ENCODE measurements at regions not wholly inside any gene's neighbourhood (a gene's known extent, or its start where the extent isn't known, plus 50 kb on each side); places are given as distances from the start of the nearest gene placed in this dataset.

- Mint-ChIP-seq H3K27me3 (no peaks in the 10 kb centered on the region), H3K27ac (no peak overlapping the region), H3K9me3 (peaks cover 5% of the 10 kb centered on the region), H3K4me3 (no peak overlapping the region), H3K4me1 (no peaks in the 10 kb centered on the region), H3K36me3 (no peaks in the 10 kb centered on the region)
- ATAC-seq (ENCODE audit: low read depth) (no peak), DNase-seq (ENCODE audit: low spot score in 2 of 2) (no peak)
These were observed 601.4 kb upstream of the NCAM2 start for GRCh38 chr21:20396798-20397197.

- ATAC-seq (ENCODE audit: low read depth) (no peak), DNase-seq (ENCODE audit: low spot score in 2 of 2) (no peak)
- Mint-ChIP-seq H3K9me3 (peaks cover 2% of the 10 kb centered on the region), H3K36me3 (no peaks in the 10 kb centered on the region), H3K4me1 (no peaks in the 10 kb centered on the region), H3K4me3 (no peak overlapping the region), H3K27me3 (no peaks in the 10 kb centered on the region), H3K27ac (no peak overlapping the region)
These were observed 593.3 kb upstream of the NCAM2 start for GRCh38 chr21:20404915-20405314.

GRCh38 chr21:20418353-20418752 lies 579.9 kb upstream of the NCAM2 start:
- H3K9me3 Mint-ChIP-seq = peaks cover 19% of the 10 kb centered on the region
- no peaks in the 10 kb centered on the region for H3K27me3 Mint-ChIP-seq
- no peak overlapping the region for H3K4me3 Mint-ChIP-seq
- H3K36me3 Mint-ChIP-seq = no peaks in the 10 kb centered on the region
- H3K4me1 Mint-ChIP-seq = no peaks in the 10 kb centered on the region
- DNase-seq (ENCODE audit: low spot score in 2 of 2) (no peak), ATAC-seq (ENCODE audit: low read depth) (no peak)
- H3K27ac Mint-ChIP-seq = no peak overlapping the region

- Mint-ChIP-seq H3K36me3 (no peaks in the 10 kb centered on the region), H3K27ac (no peak overlapping the region), H3K4me3 (no peak overlapping the region), H3K4me1 (no peaks in the 10 kb centered on the region), H3K27me3 (no peaks in the 10 kb centered on the region), H3K9me3 (peaks cover 10% of the 10 kb centered on the region)
- DNase-seq (ENCODE audit: low spot score in 2 of 2) = no peak
- ATAC-seq (ENCODE audit: low read depth) = no peak
These were observed 578.4 kb upstream of the NCAM2 start for GRCh38 chr21:20419772-20420171.

- H3K9me3 Mint-ChIP-seq = peaks cover 3% of the 10 kb centered on the region
- H3K4me1 Mint-ChIP-seq = no peaks in the 10 kb centered on the region
- DNase-seq (ENCODE audit: low spot score in 2 of 2) (no peak), ATAC-seq (ENCODE audit: low read depth) (no peak)
- H3K27ac Mint-ChIP-seq = no peak overlapping the region
- no peaks in the 10 kb centered on the region for H3K27me3 Mint-ChIP-seq
- no peaks in the 10 kb centered on the region for H3K36me3 Mint-ChIP-seq
- no peak overlapping the region for H3K4me3 Mint-ChIP-seq
These were observed 573.3 kb upstream of the NCAM2 start for GRCh38 chr21:20424943-20425342.

- Mint-ChIP-seq H3K4me1 (no peaks in the 10 kb centered on the region), H3K27ac (no peak overlapping the region), H3K9me3 (peaks cover 3% of the 10 kb centered on the region), H3K27me3 (no peaks in the 10 kb centered on the region), H3K36me3 (no peaks in the 10 kb centered on the region), H3K4me3 (no peak overlapping the region)
- ATAC-seq (ENCODE audit: low read depth) (no peak), DNase-seq (ENCODE audit: low spot score in 2 of 2) (no peak)
These were observed 572.4 kb upstream of the NCAM2 start for GRCh38 chr21:20425856-20426255.

- no peak for ATAC-seq (ENCODE audit: low read depth)
- no peak overlapping the region for H3K27ac Mint-ChIP-seq
- no peak overlapping the region for H3K4me3 Mint-ChIP-seq
- H3K36me3 Mint-ChIP-seq = no peaks in the 10 kb centered on the region
- no peaks in the 10 kb centered on the region for H3K27me3 Mint-ChIP-seq
- peaks cover 14% of the 10 kb centered on the region for H3K9me3 Mint-ChIP-seq
- DNase-seq (ENCODE audit: low spot score in 2 of 2) = no peak
- no peaks in the 10 kb centered on the region for H3K4me1 Mint-ChIP-seq
These were observed 557.9 kb upstream of the NCAM2 start for GRCh38 chr21:20440338-20440737.

- Mint-ChIP-seq H3K9me3 (peaks cover 9% of the 10 kb centered on the region), H3K36me3 (no peaks in the 10 kb centered on the region), H3K27me3 (no peaks in the 10 kb centered on the region), H3K4me3 (no peak overlapping the region), H3K4me1 (no peaks in the 10 kb centered on the region), H3K27ac (no peak overlapping the region)
- DNase-seq (ENCODE audit: low spot score in 2 of 2) (no peak), ATAC-seq (ENCODE audit: low read depth) (no peak)
These were observed 554.6 kb upstream of the NCAM2 start for GRCh38 chr21:20443558-20444155.

- ATAC-seq (ENCODE audit: low read depth) (no peak), DNase-seq (ENCODE audit: low spot score in 2 of 2) (no peak)
- Mint-ChIP-seq H3K4me1 (no peaks in the 10 kb centered on the region), H3K27ac (no peak overlapping the region), H3K4me3 (no peak overlapping the region), H3K27me3 (no peaks in the 10 kb centered on the region), H3K36me3 (no peaks in the 10 kb centered on the region), H3K9me3 (peaks cover 6% of the 10 kb centered on the region)
These were observed 552.2 kb upstream of the NCAM2 start for GRCh38 chr21:20445971-20446370.

GRCh38 chr21:20451046-20451445 lies 547.2 kb upstream of the NCAM2 start:
- no peak overlapping the region for H3K27ac Mint-ChIP-seq
- no peaks in the 10 kb centered on the region for H3K36me3 Mint-ChIP-seq

GRCh38 chr21:20452935-20453334 lies 545.3 kb upstream of the NCAM2 start:
- H3K4me1 Mint-ChIP-seq = no peaks in the 10 kb centered on the region
- no peak for ATAC-seq (ENCODE audit: low read depth)

More at GRCh38 chr21:20451046-20451445, 547.2 kb upstream of the NCAM2 start:
- Mint-ChIP-seq H3K9me3 (peaks cover 2% of the 10 kb centered on the region), H3K4me1 (no peaks in the 10 kb centered on the region), H3K27me3 (no peaks in the 10 kb centered on the region), H3K4me3 (no peak overlapping the region)
- ATAC-seq (ENCODE audit: low read depth) (no peak), DNase-seq (ENCODE audit: low spot score in 2 of 2) (no peak)

GRCh38 chr21:20459838-20460237 lies 538.4 kb upstream of the NCAM2 start:
- H3K27me3 Mint-ChIP-seq = no peaks in the 10 kb centered on the region
- ATAC-seq (ENCODE audit: low read depth) (no peak), DNase-seq (ENCODE audit: low spot score in 2 of 2) (no peak)
- no peaks in the 10 kb centered on the region for H3K4me1 Mint-ChIP-seq
- H3K9me3 Mint-ChIP-seq = peaks cover 2% of the 10 kb centered on the region
- H3K36me3 Mint-ChIP-seq = no peaks in the 10 kb centered on the region
- no peak overlapping the region for H3K27ac Mint-ChIP-seq
- H3K4me3 Mint-ChIP-seq = no peak overlapping the region

More at GRCh38 chr21:20452935-20453334, 545.3 kb upstream of the NCAM2 start:
- no peak overlapping the region for H3K4me3 Mint-ChIP-seq
- H3K36me3 Mint-ChIP-seq = no peaks in the 10 kb centered on the region
- H3K9me3 Mint-ChIP-seq = peaks cover 2% of the 10 kb centered on the region
- no peak overlapping the region for H3K27ac Mint-ChIP-seq
- no peaks in the 10 kb centered on the region for H3K27me3 Mint-ChIP-seq
- DNase-seq (ENCODE audit: low spot score in 2 of 2) = no peak

GRCh38 chr21:20463362-20463761 lies 534.8 kb upstream of the NCAM2 start:
- H3K4me1 Mint-ChIP-seq = no peaks in the 10 kb centered on the region
- DNase-seq (ENCODE audit: low spot score in 2 of 2) = no peak
- ATAC-seq (ENCODE audit: low read depth) = no peak
- H3K4me3 Mint-ChIP-seq = no peak overlapping the region
- peaks cover 2% of the 10 kb centered on the region for H3K9me3 Mint-ChIP-seq
- H3K36me3 Mint-ChIP-seq = no peaks in the 10 kb centered on the region
- no peak overlapping the region for H3K27ac Mint-ChIP-seq
- no peaks in the 10 kb centered on the region for H3K27me3 Mint-ChIP-seq

- Mint-ChIP-seq H3K36me3 (no peaks in the 10 kb centered on the region), H3K4me1 (no peaks in the 10 kb centered on the region), H3K4me3 (no peak overlapping the region), H3K9me3 (peaks cover 2% of the 10 kb centered on the region), H3K27ac (no peak overlapping the region), H3K27me3 (no peaks in the 10 kb centered on the region)
- ATAC-seq (ENCODE audit: low read depth) = no peak
- DNase-seq (ENCODE audit: low spot score in 2 of 2) = no peak
These were observed 528.8 kb upstream of the NCAM2 start for GRCh38 chr21:20469361-20469760.

GRCh38 chr21:20486303-20486702 lies 511.9 kb upstream of the NCAM2 start:
- Mint-ChIP-seq H3K36me3 (no peaks in the 10 kb centered on the region), H3K27ac (no peak overlapping the region), H3K27me3 (no peaks in the 10 kb centered on the region), H3K4me3 (no peak overlapping the region), H3K9me3 (peaks cover 2% of the 10 kb centered on the region), H3K4me1 (no peaks in the 10 kb centered on the region)
- ATAC-seq (ENCODE audit: low read depth) (no peak), DNase-seq (ENCODE audit: low spot score in 2 of 2) (no peak)
